WTC11 (cell line): ENCODE measurements at regions not wholly inside any gene's neighbourhood (a gene's known extent, or its start where the extent isn't known, plus 50 kb on each side); places are given as distances from the start of the nearest gene placed in this dataset.

ENCODE experiments used
- ATAC-seq: fragments of 200-7000 bp; cut with Tn5 transposase; 2 replicates; pipeline ENCODE4 v1.10.0; 2021; ENCODE audit warnings: mild to moderate bottlenecking, moderate library complexity
- CTCF ChIA-PET: fragments of 300-600 bp; sonication (Branson Sonifier 250); formaldehyde crosslinking; loops from one replicate; lab custom pipeline; 2021; ENCODE audit warnings: antibody characterized with exemption; lab: Charles Lee
- POLR2A ChIA-PET: fragments of 350-600 bp; sonication (Branson Sonifier 250); formaldehyde crosslinking; loops from one replicate; lab custom pipeline; 2021; ENCODE audit warnings: antibody characterized with exemption; lab: Charles Lee
- DNase-seq: peaks from one replicate; pipeline ENCODE4 v3.0.0; 2021; ENCODE audit warnings: low spot score
- H3K27ac Mint-ChIP-seq: 2 replicates; pipeline ENCODE4 v1.8.0; 2021; ENCODE audit warnings: mixed read lengths
- H3K27me3 Mint-ChIP-seq: 2 replicates; pipeline ENCODE4 v1.8.0; 2021; ENCODE audit warnings: low read depth, mild to moderate bottlenecking, moderate library complexity, mixed read lengths
- H3K36me3 Mint-ChIP-seq: 2 replicates; pipeline ENCODE4 v1.8.0; 2021; ENCODE audit warnings: mixed read lengths
- H3K4me1 Mint-ChIP-seq: 2 replicates; pipeline ENCODE4 v1.8.0; 2022; ENCODE audit warnings: mixed read lengths
- H3K4me3 Mint-ChIP-seq: 2 replicates; pipeline ENCODE4 v1.8.0; 2021; ENCODE audit warnings: mild to moderate bottlenecking, moderate library complexity, mixed read lengths
- H3K9me3 Mint-ChIP-seq: 2 replicates; pipeline ENCODE4 v1.8.0; 2021; ENCODE audit warnings: mixed read lengths
- HMGA2 ChIP-seq: fragments of 250-450 bp; sonication (Bioruptor Pico); IDR thresholded peaks from 2 replicates; pipeline ENCODE4 v1.4.0; 2021; ENCODE audit warnings: mild to moderate bottlenecking, moderate library complexity
- IRF1 ChIP-seq: sonication (generic); formaldehyde crosslinking; IDR thresholded peaks from 2 replicates; pipeline ENCODE4 v1.8.0; 2023; ENCODE audit warnings: missing genetic modification reagents
- MAX ChIP-seq: sonication (generic); formaldehyde crosslinking; IDR thresholded peaks from 2 replicates; pipeline ENCODE4 v1.8.0; 2022; ENCODE audit warnings: mild to moderate bottlenecking, missing genetic modification reagents
- MXD4 ChIP-seq: fragments of 250-450 bp; sonication (Bioruptor Pico); IDR thresholded peaks from 2 replicates; pipeline ENCODE4 v1.8.0; 2021; ENCODE audit warnings: mild to moderate bottlenecking, moderate library complexity, borderline replicate concordance
- NFATC4 ChIP-seq: fragments of 250-450 bp; sonication (Bioruptor Pico); IDR thresholded peaks from 2 replicates; pipeline ENCODE4 v1.9.0; 2021; ENCODE audit warnings: mild to moderate bottlenecking
- NFE2L1 ChIP-seq: sonication (generic); formaldehyde crosslinking; IDR thresholded peaks from 2 replicates; pipeline ENCODE4 v1.8.1; 2023; ENCODE audit warnings: missing genetic modification reagents
- PRRX2 ChIP-seq: fragments of 250-450 bp; sonication (Bioruptor Pico); IDR thresholded peaks from 2 replicates; pipeline ENCODE4 v1.8.0; 2021; ENCODE audit warnings: mild to moderate bottlenecking
- SMAD3 ChIP-seq: sonication (generic); formaldehyde crosslinking; IDR thresholded peaks from 2 replicates; pipeline ENCODE4 v1.8.0; 2022; ENCODE audit warnings: missing genetic modification reagents, mild to moderate bottlenecking, borderline replicate concordance
- TCF7 ChIP-seq: sonication (generic); formaldehyde crosslinking; IDR thresholded peaks from 2 replicates; pipeline ENCODE4 v1.8.0; 2022; ENCODE audit warnings: mild to moderate bottlenecking, low read depth, missing genetic modification reagents, moderate library complexity
- USF1 ChIP-seq: sonication (generic); formaldehyde crosslinking; IDR thresholded peaks from 2 replicates; pipeline ENCODE4 v1.8.0; 2022; ENCODE audit warnings: mild to moderate bottlenecking, missing genetic modification reagents
- ZNF138 ChIP-seq: sonication (generic); formaldehyde crosslinking; conservative IDR thresholded peaks from 2 replicates; pipeline ENCODE4 v1.8.1; 2022; ENCODE audit warnings: mild to moderate bottlenecking, moderate library complexity, missing genetic modification reagents
- ZNF219 ChIP-seq: sonication (generic); formaldehyde crosslinking; IDR thresholded peaks from 2 replicates; pipeline ENCODE4 v1.8.0; 2023; ENCODE audit warnings: missing genetic modification reagents, mild to moderate bottlenecking, borderline replicate concordance
- ZNF423 ChIP-seq: fragments of 250-450 bp; sonication (Bioruptor Pico); IDR thresholded peaks from 2 replicates; pipeline ENCODE4 v2.1.2; 2022; ENCODE audit warnings: mild to moderate bottlenecking, moderate library complexity
- ZNF532 ChIP-seq: fragments of 250-450 bp; sonication (Bioruptor Pico); IDR thresholded peaks from 2 replicates; pipeline ENCODE4 v1.9.0; 2021; ENCODE audit warnings: mild to moderate bottlenecking, borderline replicate concordance
- ZNF671 ChIP-seq: fragments of 250-450 bp; sonication (Bioruptor Pico); IDR thresholded peaks from 2 replicates; pipeline ENCODE4 v1.8.0; 2021; ENCODE audit warnings: mild to moderate bottlenecking
- TF ChIP-seq, protein P1 (sequence below): sonication (generic); formaldehyde crosslinking; IDR thresholded peaks from 2 replicates; pipeline ENCODE4 v1.8.0; 2022; ENCODE audit warnings: missing genetic modification reagents
- TF ChIP-seq, protein P2 (sequence below): sonication (generic); formaldehyde crosslinking; IDR thresholded peaks from 2 replicates; pipeline ENCODE4 v1.8.0; 2022; ENCODE audit warnings: mild to moderate bottlenecking, missing genetic modification reagents
- TF ChIP-seq, protein P3 (sequence below): fragments of 250-450 bp; sonication (Bioruptor Pico); IDR thresholded peaks from 2 replicates; pipeline ENCODE4 v1.9.0; 2021; ENCODE audit warnings: mild to moderate bottlenecking

DNA sequence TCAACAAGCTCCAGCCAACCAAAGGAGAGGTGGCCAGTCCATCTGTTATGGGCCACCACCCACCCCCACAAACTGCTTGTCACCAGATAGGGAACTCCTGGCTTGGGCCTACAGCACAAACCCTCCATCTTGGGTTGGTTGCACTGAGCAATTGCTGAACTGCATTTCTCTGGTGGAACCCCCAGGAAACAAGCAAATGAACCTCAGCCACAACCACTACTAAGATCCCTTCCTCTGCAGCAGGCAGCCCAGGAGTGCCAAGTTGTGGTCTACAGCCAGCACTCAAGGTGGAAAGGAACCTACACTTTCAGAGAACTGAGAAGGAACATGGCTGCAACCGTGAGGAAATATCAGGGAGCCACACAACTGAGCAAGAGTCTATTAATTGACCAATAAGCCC, 171.6 kb downstream of the TMEM200A start:
- no peak for ATAC-seq
- H3K27ac Mint-ChIP-seq: no peak overlapping the region
- ChIA-PET CTCF (no interaction called here), POLR2A (no interaction called here)
- no peaks in the 10 kb centered on the region for H3K27me3 Mint-ChIP-seq
- H3K36me3 Mint-ChIP-seq: peaks cover 2% of the 10 kb centered on the region; the same call in 1 of the 2 replicates
- no peak overlapping the region for H3K4me3 Mint-ChIP-seq
- no peaks in the 10 kb centered on the region for H3K4me1 Mint-ChIP-seq
- peaks cover 36% of the 10 kb centered on the region for H3K9me3 Mint-ChIP-seq
- DNase-seq: no peak
- TF ChIP-seq ZNF219 (CRISPR knock-in tag): no peak
- TF ChIP-seq, protein P1, sequence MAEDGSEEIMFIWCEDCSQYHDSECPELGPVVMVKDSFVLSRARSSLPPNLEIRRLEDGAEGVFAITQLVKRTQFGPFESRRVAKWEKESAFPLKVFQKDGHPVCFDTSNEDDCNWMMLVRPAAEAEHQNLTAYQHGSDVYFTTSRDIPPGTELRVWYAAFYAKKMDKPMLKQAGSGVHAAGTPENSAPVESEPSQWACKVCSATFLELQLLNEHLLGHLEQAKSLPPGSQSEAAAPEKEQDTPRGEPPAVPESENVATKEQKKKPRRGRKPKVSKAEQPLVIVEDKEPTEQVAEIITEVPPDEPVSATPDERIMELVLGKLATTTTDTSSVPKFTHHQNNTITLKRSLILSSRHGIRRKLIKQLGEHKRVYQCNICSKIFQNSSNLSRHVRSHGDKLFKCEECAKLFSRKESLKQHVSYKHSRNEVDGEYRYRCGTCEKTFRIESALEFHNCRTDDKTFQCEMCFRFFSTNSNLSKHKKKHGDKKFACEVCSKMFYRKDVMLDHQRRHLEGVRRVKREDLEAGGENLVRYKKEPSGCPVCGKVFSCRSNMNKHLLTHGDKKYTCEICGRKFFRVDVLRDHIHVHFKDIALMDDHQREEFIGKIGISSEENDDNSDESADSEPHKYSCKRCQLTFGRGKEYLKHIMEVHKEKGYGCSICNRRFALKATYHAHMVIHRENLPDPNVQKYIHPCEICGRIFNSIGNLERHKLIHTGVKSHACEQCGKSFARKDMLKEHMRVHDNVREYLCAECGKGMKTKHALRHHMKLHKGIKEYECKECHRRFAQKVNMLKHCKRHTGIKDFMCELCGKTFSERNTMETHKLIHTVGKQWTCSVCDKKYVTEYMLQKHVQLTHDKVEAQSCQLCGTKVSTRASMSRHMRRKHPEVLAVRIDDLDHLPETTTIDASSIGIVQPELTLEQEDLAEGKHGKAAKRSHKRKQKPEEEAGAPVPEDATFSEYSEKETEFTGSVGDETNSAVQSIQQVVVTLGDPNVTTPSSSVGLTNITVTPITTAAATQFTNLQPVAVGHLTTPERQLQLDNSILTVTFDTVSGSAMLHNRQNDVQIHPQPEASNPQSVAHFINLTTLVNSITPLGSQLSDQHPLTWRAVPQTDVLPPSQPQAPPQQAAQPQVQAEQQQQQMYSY (CRISPR knock-in tag): no peak
- TF ChIP-seq, protein P2, sequence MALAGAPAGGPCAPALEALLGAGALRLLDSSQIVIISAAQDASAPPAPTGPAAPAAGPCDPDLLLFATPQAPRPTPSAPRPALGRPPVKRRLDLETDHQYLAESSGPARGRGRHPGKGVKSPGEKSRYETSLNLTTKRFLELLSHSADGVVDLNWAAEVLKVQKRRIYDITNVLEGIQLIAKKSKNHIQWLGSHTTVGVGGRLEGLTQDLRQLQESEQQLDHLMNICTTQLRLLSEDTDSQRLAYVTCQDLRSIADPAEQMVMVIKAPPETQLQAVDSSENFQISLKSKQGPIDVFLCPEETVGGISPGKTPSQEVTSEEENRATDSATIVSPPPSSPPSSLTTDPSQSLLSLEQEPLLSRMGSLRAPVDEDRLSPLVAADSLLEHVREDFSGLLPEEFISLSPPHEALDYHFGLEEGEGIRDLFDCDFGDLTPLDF (CRISPR knock-in tag): no peak

GRCh38 chr6:130547723-130548122, 181.9 kb downstream of the TMEM200A start:
- Mint-ChIP-seq H3K36me3 (no peaks in the 10 kb centered on the region), H3K4me1 (no peaks in the 10 kb centered on the region), H3K27ac (no peak overlapping the region), H3K27me3 (no peaks in the 10 kb centered on the region), H3K4me3 (no peak overlapping the region), H3K9me3 (0 out of 2 replicates have a peak, but pooled peaks cover 3% of the 10 kb centered on the region)
- CTCF ChIA-PET: no interaction called here
- POLR2A ChIA-PET: no interaction called here
- ATAC-seq (peak; percentile 58; the same call in 1 of the 2 replicates), DNase-seq (no peak)
- TF ChIP-seq IRF1 (CRISPR knock-in tag): no peak

DNA sequence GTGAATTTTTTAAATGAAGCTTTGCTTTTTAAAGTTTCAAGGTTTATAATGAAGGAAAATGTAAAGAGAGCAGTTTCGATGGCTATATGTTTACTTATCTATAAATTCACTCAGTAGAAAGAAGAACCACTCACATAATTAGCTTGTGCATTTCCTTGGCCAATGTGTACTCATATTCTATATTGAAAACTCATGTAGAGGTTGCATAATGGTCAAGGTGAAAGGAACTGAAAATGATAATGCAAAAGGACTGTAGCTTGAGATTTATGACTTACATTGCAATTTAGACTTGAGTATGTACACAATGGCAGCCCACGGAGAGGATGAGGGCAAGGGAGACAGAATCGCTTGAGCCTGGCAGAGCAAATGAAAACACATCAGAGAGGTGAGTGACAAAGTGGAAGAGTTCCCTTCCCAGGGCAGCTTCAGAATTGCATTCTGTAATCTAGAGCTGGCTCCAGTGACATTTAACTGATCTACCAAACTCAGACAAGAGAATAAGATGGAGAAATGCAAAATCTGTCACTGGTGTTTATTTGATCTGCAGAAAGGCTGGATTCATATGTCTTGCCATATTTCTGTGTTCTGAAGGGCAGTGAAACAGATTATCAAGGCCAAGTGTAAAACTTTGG, 191.8 kb downstream of the TMEM200A start:
- H3K9me3 Mint-ChIP-seq: no peaks in the 10 kb centered on the region
- no peak overlapping the region for H3K4me3 Mint-ChIP-seq
- no peaks in the 10 kb centered on the region for H3K36me3 Mint-ChIP-seq
- H3K27ac Mint-ChIP-seq: no peak overlapping the region
- POLR2A ChIA-PET: no interaction called here
- DNase-seq (no peak), ATAC-seq (no peak)
- no peaks in the 10 kb centered on the region for H3K27me3 Mint-ChIP-seq
- no peaks in the 10 kb centered on the region for H3K4me1 Mint-ChIP-seq
- CTCF ChIA-PET: no interaction called here
- no peak for TF ChIP-seq ZNF532 (CRISPR knock-in tag)
- no peak for TF ChIP-seq ZNF671 (CRISPR knock-in tag)
- TF ChIP-seq HMGA2: no peak
- TF ChIP-seq IRF1 (CRISPR knock-in tag): no peak
- TF ChIP-seq, protein P2 (CRISPR knock-in tag): no peak
- no peak for TF ChIP-seq MAX (CRISPR knock-in tag)
- TF ChIP-seq SMAD3 (CRISPR knock-in tag): no peak
- TF ChIP-seq PRRX2 (CRISPR knock-in tag): no peak
- no peak for TF ChIP-seq MXD4
- no peak for TF ChIP-seq TCF7 (CRISPR knock-in tag)
- no peak for TF ChIP-seq NFATC4 (CRISPR knock-in tag)
- TF ChIP-seq NFE2L1: no peak
- no peak for TF ChIP-seq USF1
- TF ChIP-seq ZNF138 (CRISPR knock-in tag): no peak
- TF ChIP-seq ZNF423 (CRISPR knock-in tag): no peak
- TF ChIP-seq, protein P3, sequence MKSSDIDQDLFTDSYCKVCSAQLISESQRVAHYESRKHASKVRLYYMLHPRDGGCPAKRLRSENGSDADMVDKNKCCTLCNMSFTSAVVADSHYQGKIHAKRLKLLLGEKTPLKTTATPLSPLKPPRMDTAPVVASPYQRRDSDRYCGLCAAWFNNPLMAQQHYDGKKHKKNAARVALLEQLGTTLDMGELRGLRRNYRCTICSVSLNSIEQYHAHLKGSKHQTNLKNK (CRISPR knock-in tag): no peak
